GM18873 (cell line): ENCODE measurements at regions not wholly inside any gene's neighbourhood (a gene's known extent, or its start where the extent isn't known, plus 50 kb on each side); places are given as distances from the start of the nearest gene placed in this dataset.

ENCODE experiments used
- ATAC-seq: cut with Tn5 transposase; IDR thresholded peaks from one replicate; pipeline ENCODE4 v1.9.1; 2021; ENCODE audit warnings: mild to moderate bottlenecking, moderate library complexity, moderate number of reproducible peaks; ENCODE audit not compliant: unreplicated experiment, low FRiP score

GRCh38 chr14:101169267-101169666 is 265.7 kb upstream of the RTL1 start:
- no peak for ATAC-seq

GRCh38 chr14:101171650-101172049 is 268.1 kb upstream of the RTL1 start:
- no peak for ATAC-seq

- ATAC-seq, result no peak
Observed at GRCh38 chr14:101173698-101174521, 270.4 kb upstream of the RTL1 start.

- no peak for ATAC-seq
Observed at GRCh38 chr14:101174522-101174838, 271.0 kb upstream of the RTL1 start.

- ATAC-seq, result no peak
Observed at GRCh38 chr14:101174980-101175606, 271.6 kb upstream of the RTL1 start.

- no peak for ATAC-seq
Observed at GRCh38 chr14:101175731-101176534, 272.4 kb upstream of the RTL1 start.

- no peak for ATAC-seq
Observed at GRCh38 chr14:101176535-101177205, 273.1 kb upstream of the RTL1 start.

- ATAC-seq, result no peak
Observed at GRCh38 chr14:101177301-101177971, 273.9 kb upstream of the RTL1 start.

- no peak for ATAC-seq
Observed at GRCh38 chr14:101178184-101179072, 274.9 kb upstream of the RTL1 start.

- no peak for ATAC-seq
Observed at GRCh38 chr14:101179691-101180211, 276.2 kb upstream of the RTL1 start.

GRCh38 chr14:101181446-101182313 is 278.2 kb upstream of the RTL1 start:
- no peak for ATAC-seq

- ATAC-seq, result no peak
Observed at GRCh38 chr14:101182476-101182875, 279.0 kb upstream of the RTL1 start.

- ATAC-seq, result no peak
Observed at GRCh38 chr14:101183376-101184103, 280.0 kb upstream of the RTL1 start.

- no peak for ATAC-seq
Observed at GRCh38 chr14:101184104-101184455, 280.6 kb upstream of the RTL1 start.

- no peak for ATAC-seq
Observed at GRCh38 chr14:101184572-101184971, 281.1 kb upstream of the RTL1 start.

- no peak for ATAC-seq
Observed at GRCh38 chr14:101185073-101185835, 281.7 kb upstream of the RTL1 start.

- no peak for ATAC-seq
Observed at GRCh38 chr14:101185946-101186345, 282.4 kb upstream of the RTL1 start.
